ENCODE measurements at regions not wholly inside any gene's neighbourhood (a gene's known extent, or its start where the extent isn't known, plus 50 kb on each side); places are given as distances from the start of the nearest gene placed in this dataset.

DNA sequence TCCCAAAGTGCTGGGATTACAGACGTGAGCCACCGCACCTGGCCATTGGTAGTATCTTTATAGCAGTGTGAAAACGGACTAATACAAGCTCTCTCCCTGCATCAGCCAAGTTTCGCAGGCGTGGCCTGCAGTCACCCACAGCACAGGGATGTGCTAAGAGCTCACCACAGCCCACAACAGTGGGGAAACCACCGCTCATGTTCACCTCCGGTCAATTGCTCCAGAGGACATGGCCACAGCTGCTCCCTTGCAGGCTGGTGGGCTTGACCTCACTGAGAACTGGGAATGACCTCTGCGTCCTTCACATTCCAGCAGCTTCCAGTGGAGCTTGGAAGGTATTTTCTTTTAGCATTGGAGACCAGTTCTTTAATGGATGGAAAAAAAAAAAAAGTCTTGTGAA, 156.4 kb downstream of the KCTD15 start:
- 78% methylated on average over 8 of the region's 8 CpGs for WGBS
- H4K91ac ChIP-seq (ENCODE audit: low read length), result no peak overlapping the region
- H2AK5ac ChIP-seq (ENCODE audit: low read length, severe bottlenecking), result no peak overlapping the region
- H3K4me1 ChIP-seq (ENCODE audit: control insufficient read depth, insufficient read depth, low read depth, low read length), result no peaks in the 10 kb centered on the region
- H2BK5ac ChIP-seq (ENCODE audit: low read depth, low read length, poor library complexity, severe bottlenecking), result no peak overlapping the region
- no peak overlapping the region for H2BK120ac ChIP-seq (ENCODE audit: low read depth, low read length)
- no peak overlapping the region for H4K8ac ChIP-seq (ENCODE audit: low read length)
- no peak overlapping the region for H2BK15ac ChIP-seq (ENCODE audit: low read depth, poor library complexity, severe bottlenecking)
- no peak overlapping the region for H3K18ac ChIP-seq (ENCODE audit: low read depth in 1 of 2, low read length in 2 of 2)
- no peak for DNase-seq
- peaks cover 0 to 5% of the 10 kb centered on the region in 2 experiments for H3K27me3 ChIP-seq (ENCODE audit: control insufficient read depth in 1 of 2, insufficient read depth in 1 of 2, low read length in 2 of 2)
- no peak overlapping the region for H3K27ac ChIP-seq (ENCODE audit: low read length, poor library complexity, severe bottlenecking)
- H3K9ac ChIP-seq (ENCODE audit: low read length), result no peak overlapping the region
- H3K36me3 ChIP-seq (ENCODE audit: control insufficient read depth in 1 of 2, insufficient read depth in 2 of 2, low read depth in 1 of 2, low read length in 2 of 2), result no peaks in the 10 kb centered on the region
- no peak overlapping the region for H3K4me2 ChIP-seq (ENCODE audit: low read length, poor library complexity, severe bottlenecking)
- H3K14ac ChIP-seq (ENCODE audit: low read length in 2 of 2), result no peak overlapping the region
- no peaks in the 10 kb centered on the region for H3K9me3 ChIP-seq (ENCODE audit: control insufficient read depth, low read length)
- no peak overlapping the region for H3K4ac ChIP-seq (ENCODE audit: low read depth in 1 of 2, low read length in 2 of 2)
- no peaks in the 10 kb centered on the region for H3K79me1 ChIP-seq (replicated peaks; ENCODE audit: low read length, poor library complexity, severe bottlenecking)
- H2BK12ac ChIP-seq (ENCODE audit: low read length in 2 of 2), result no peak overlapping the region
- H2AFZ ChIP-seq (ENCODE audit: low read depth, low read length), result no peak overlapping the region
- H3K23ac ChIP-seq (ENCODE audit: low read length in 2 of 2), result no peak overlapping the region
- no peak overlapping the region for H3K4me3 ChIP-seq (ENCODE audit: insufficient read depth in 1 of 2, low read depth in 1 of 2, low read length in 2 of 2)

GRCh38 chr19:33953592-33953991, 156.9 kb downstream of the KCTD15 start:
- no peak overlapping the region for H2BK12ac ChIP-seq (ENCODE audit: low read length in 2 of 2)
- 61% methylated on average over 4 of the region's 4 CpGs for WGBS
- no peak overlapping the region for H3K14ac ChIP-seq (ENCODE audit: low read length in 2 of 2)
- H3K4ac ChIP-seq (ENCODE audit: low read depth in 1 of 2, low read length in 2 of 2), result no peak overlapping the region
- H3K4me1 ChIP-seq (ENCODE audit: control insufficient read depth, insufficient read depth, low read depth, low read length), result no peaks in the 10 kb centered on the region
- no peak overlapping the region for H3K23ac ChIP-seq (ENCODE audit: low read length in 2 of 2)
- H2BK5ac ChIP-seq (ENCODE audit: low read depth, low read length, poor library complexity, severe bottlenecking), result no peak overlapping the region
- H3K9ac ChIP-seq (ENCODE audit: low read length), result no peak overlapping the region
- no peak overlapping the region for H3K4me3 ChIP-seq (ENCODE audit: insufficient read depth in 1 of 2, low read depth in 1 of 2, low read length in 2 of 2)
- no peak overlapping the region for H2BK15ac ChIP-seq (ENCODE audit: low read depth, poor library complexity, severe bottlenecking)
- no peak overlapping the region for H2AK5ac ChIP-seq (ENCODE audit: low read length, severe bottlenecking)
- peaks cover 0 to 5% of the 10 kb centered on the region in 2 experiments for H3K27me3 ChIP-seq (ENCODE audit: control insufficient read depth in 1 of 2, insufficient read depth in 1 of 2, low read length in 2 of 2)
- H4K8ac ChIP-seq (ENCODE audit: low read length), result no peak overlapping the region
- H2AFZ ChIP-seq (ENCODE audit: low read depth, low read length), result no peak overlapping the region
- H3K27ac ChIP-seq (ENCODE audit: low read length, poor library complexity, severe bottlenecking), result no peak overlapping the region
- no peak overlapping the region for H4K91ac ChIP-seq (ENCODE audit: low read length)
- H3K36me3 ChIP-seq (ENCODE audit: control insufficient read depth in 1 of 2, insufficient read depth in 2 of 2, low read depth in 1 of 2, low read length in 2 of 2), result no peaks in the 10 kb centered on the region
- DNase-seq, result no peak
- no peaks in the 10 kb centered on the region for H3K79me1 ChIP-seq (replicated peaks; ENCODE audit: low read length, poor library complexity, severe bottlenecking)
- no peak overlapping the region for H3K18ac ChIP-seq (ENCODE audit: low read depth in 1 of 2, low read length in 2 of 2)
- H3K4me2 ChIP-seq (ENCODE audit: low read length, poor library complexity, severe bottlenecking), result no peak overlapping the region
- no peaks in the 10 kb centered on the region for H3K9me3 ChIP-seq (ENCODE audit: control insufficient read depth, low read length)
- H2BK120ac ChIP-seq (ENCODE audit: low read depth, low read length), result no peak overlapping the region

DNA sequence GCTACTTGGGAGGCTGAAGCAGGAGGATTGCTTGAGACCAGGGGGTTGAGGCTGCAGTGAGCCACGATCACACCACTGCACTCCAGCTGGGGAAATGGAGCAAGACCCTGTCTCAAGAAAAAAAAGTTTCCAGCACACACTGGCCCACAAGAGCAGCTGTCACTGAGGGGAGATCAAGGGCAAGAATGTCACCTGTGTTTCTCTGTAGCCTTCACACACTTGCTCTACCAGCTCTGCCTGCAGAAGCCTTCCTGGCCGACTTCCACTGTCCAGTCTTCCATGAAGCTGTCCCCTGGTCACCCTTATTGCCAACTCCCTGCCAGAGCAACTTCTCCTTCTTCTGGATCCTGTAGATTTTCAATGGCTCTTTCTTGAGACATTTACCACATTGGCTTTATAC, 158.0 kb downstream of the KCTD15 start:
- Histone ChIP-seq H3K36me3 (ENCODE audit: control insufficient read depth in 1 of 2, insufficient read depth in 2 of 2, low read depth in 1 of 2, low read length in 2 of 2) (no peaks in the 10 kb centered on the region), H2BK12ac (ENCODE audit: low read length in 2 of 2) (no peak overlapping the region), H3K4me1 (ENCODE audit: control insufficient read depth, insufficient read depth, low read depth, low read length) (no peaks in the 10 kb centered on the region), H3K18ac (ENCODE audit: low read depth in 1 of 2, low read length in 2 of 2) (no peak overlapping the region), H4K91ac (ENCODE audit: low read length) (no peak overlapping the region), H2AFZ (ENCODE audit: low read depth, low read length) (no peak overlapping the region), H2AK5ac (ENCODE audit: low read length, severe bottlenecking) (no peak overlapping the region), H3K27ac (ENCODE audit: low read length, poor library complexity, severe bottlenecking) (no peak overlapping the region), H3K23ac (ENCODE audit: low read length in 2 of 2) (no peak overlapping the region), H3K14ac (ENCODE audit: low read length in 2 of 2) (no peak overlapping the region), H2BK15ac (ENCODE audit: low read depth, poor library complexity, severe bottlenecking) (no peak overlapping the region), H3K4me3 (ENCODE audit: insufficient read depth in 1 of 2, low read depth in 1 of 2, low read length in 2 of 2) (no peak overlapping the region), H4K8ac (ENCODE audit: low read length) (no peak overlapping the region), H3K79me1 (replicated peaks; ENCODE audit: low read length, poor library complexity, severe bottlenecking) (no peaks in the 10 kb centered on the region), H3K9me3 (ENCODE audit: control insufficient read depth, low read length) (no peaks in the 10 kb centered on the region), H3K9ac (ENCODE audit: low read length) (no peak overlapping the region), H3K27me3 (ENCODE audit: control insufficient read depth in 1 of 2, insufficient read depth in 1 of 2, low read length in 2 of 2) (peaks cover 0 to 5% of the 10 kb centered on the region in 2 experiments), H3K4ac (ENCODE audit: low read depth in 1 of 2, low read length in 2 of 2) (no peak overlapping the region), H2BK5ac (ENCODE audit: low read depth, low read length, poor library complexity, severe bottlenecking) (no peak overlapping the region), H3K4me2 (ENCODE audit: low read length, poor library complexity, severe bottlenecking) (no peak overlapping the region), H2BK120ac (ENCODE audit: low read depth, low read length) (no peak overlapping the region)
- no peak for DNase-seq
- WGBS, result 61% methylated on average over 2 of the region's 2 CpGs

- no peak overlapping the region for H2BK12ac ChIP-seq (ENCODE audit: low read length in 2 of 2)
- H3K14ac ChIP-seq (ENCODE audit: low read length in 2 of 2), result no peak overlapping the region
- no peak overlapping the region for H4K8ac ChIP-seq (ENCODE audit: low read length)
- no peak overlapping the region for H2AK5ac ChIP-seq (ENCODE audit: low read length, severe bottlenecking)
- H3K4ac ChIP-seq (ENCODE audit: low read depth in 1 of 2, low read length in 2 of 2), result no peak overlapping the region
- 71% methylated on average over 6 of the region's 6 CpGs for WGBS
- H2AFZ ChIP-seq (ENCODE audit: low read depth, low read length), result no peak overlapping the region
- no peak overlapping the region for H2BK5ac ChIP-seq (ENCODE audit: low read depth, low read length, poor library complexity, severe bottlenecking)
- H3K27me3 ChIP-seq (ENCODE audit: control insufficient read depth in 1 of 2, insufficient read depth in 1 of 2, low read length in 2 of 2), result peaks cover 0 to 5% of the 10 kb centered on the region in 2 experiments
- no peak overlapping the region for H3K9ac ChIP-seq (ENCODE audit: low read length)
- H3K27ac ChIP-seq (ENCODE audit: low read length, poor library complexity, severe bottlenecking), result no peak overlapping the region
- H2BK120ac ChIP-seq (ENCODE audit: low read depth, low read length), result no peak overlapping the region
- H2BK15ac ChIP-seq (ENCODE audit: low read depth, poor library complexity, severe bottlenecking), result no peak overlapping the region
- DNase-seq, result no peak
- no peaks in the 10 kb centered on the region for H3K9me3 ChIP-seq (ENCODE audit: control insufficient read depth, low read length)
- H3K23ac ChIP-seq (ENCODE audit: low read length in 2 of 2), result no peak overlapping the region
- no peaks in the 10 kb centered on the region for H3K36me3 ChIP-seq (ENCODE audit: control insufficient read depth in 1 of 2, insufficient read depth in 2 of 2, low read depth in 1 of 2, low read length in 2 of 2)
- no peak overlapping the region for H3K4me3 ChIP-seq (ENCODE audit: insufficient read depth in 1 of 2, low read depth in 1 of 2, low read length in 2 of 2)
- no peak overlapping the region for H4K91ac ChIP-seq (ENCODE audit: low read length)
- H3K18ac ChIP-seq (ENCODE audit: low read depth in 1 of 2, low read length in 2 of 2), result no peak overlapping the region
- no peaks in the 10 kb centered on the region for H3K4me1 ChIP-seq (ENCODE audit: control insufficient read depth, insufficient read depth, low read depth, low read length)
- H3K4me2 ChIP-seq (ENCODE audit: low read length, poor library complexity, severe bottlenecking), result no peak overlapping the region
- H3K79me1 ChIP-seq (replicated peaks; ENCODE audit: low read length, poor library complexity, severe bottlenecking), result no peaks in the 10 kb centered on the region
These were observed 160.3 kb downstream of the KCTD15 start for GRCh38 chr19:33956941-33957340.

All from mesenchymal stem cell (in vitro differentiated cells and primary cell).